Endodermal cell (in vitro differentiated cells): ENCODE measurements at regions not wholly inside any gene's neighbourhood (a gene's known extent, or its start where the extent isn't known, plus 50 kb on each side); places are given as distances from the start of the nearest gene placed in this dataset.

Experiments
- DNase-seq: peaks from one replicate; pipeline ENCODE4 v3.0.0-alpha.2; 2017
- H3K27ac ChIP-seq: 2 replicates; pipeline ENCODE4 v1.5.1; 2013; ENCODE audit warnings: mild to moderate bottlenecking, low read depth, low read length, moderate library complexity
- H3K27me3 ChIP-seq: 2 replicates; pipeline ENCODE4 v1.6.1; 2013; ENCODE audit warnings: mild to moderate bottlenecking, low read length, moderate library complexity; ENCODE audit not compliant: insufficient read depth, control insufficient read depth, poor library complexity, severe bottlenecking
- H3K36me3 ChIP-seq: 2 replicates; pipeline ENCODE4 v1.7.0; 2013; ENCODE audit warnings: mild to moderate bottlenecking, low read length, moderate library complexity; ENCODE audit not compliant: control insufficient read depth, insufficient read depth
- H3K4me1 ChIP-seq: one replicate; pipeline ENCODE4 v1.7.0; 2013; ENCODE audit warnings: low read length; ENCODE audit not compliant: control insufficient read depth, insufficient read depth
- H3K4me3 ChIP-seq: 2 replicates; pipeline ENCODE4 v1.5.1; 2013; ENCODE audit warnings: mild to moderate bottlenecking, low read length, moderate library complexity
- H3K9ac ChIP-seq: 2 replicates; pipeline ENCODE4 v1.6.1; 2013; ENCODE audit warnings: mild to moderate bottlenecking, low read length, moderate library complexity; ENCODE audit not compliant: poor library complexity, severe bottlenecking; ENCODE audit errors: extremely low read depth
- H3K9me3 ChIP-seq: 2 replicates; pipeline ENCODE4 v1.6.1; 2013; ENCODE audit warnings: mild to moderate bottlenecking, low read length, moderate library complexity; ENCODE audit not compliant: control insufficient read depth
- H3K27ac Mint-ChIP-seq: 2 replicates; pipeline ENCODE4 v1.8.0; 2020; ENCODE audit warnings: mixed read lengths
- H3K27me3 Mint-ChIP-seq: 2 replicates; pipeline ENCODE4 v1.8.0; 2021; ENCODE audit warnings: mild to moderate bottlenecking, mixed read lengths; ENCODE audit not compliant: insufficient read depth
- H3K36me3 Mint-ChIP-seq: 2 replicates; pipeline ENCODE4 v1.8.0; 2020; ENCODE audit warnings: low read depth, mixed read lengths
- H3K4me1 Mint-ChIP-seq: 2 replicates; pipeline ENCODE4 v1.8.0; 2020; ENCODE audit warnings: mixed read lengths
- H3K4me3 Mint-ChIP-seq: 2 replicates; pipeline ENCODE4 v1.8.0; 2020; ENCODE audit warnings: mild to moderate bottlenecking, moderate library complexity, mixed read lengths
- H3K9me3 Mint-ChIP-seq: 2 replicates; pipeline ENCODE4 v1.8.0; 2020; ENCODE audit warnings: mild to moderate bottlenecking, mixed read lengths
- WGBS, 2 experiments: methylation state at CpG; one replicate each; pipeline versions ENCODE4 v1.1.5 to v1.1.7; 2013; ENCODE audit warnings: missing lambda C conversion rate in 2 of 2, mixed read lengths in 1 of 2; ENCODE audit not compliant: insufficient coverage in 1 of 2, insufficient read length in 1 of 2; 5-methylcytosine and 5-hydroxymethylcytosine counted together
- TF ChIP-seq, protein P1 (sequence below): fragments of 200-600 bp; sonication (generic); conservative IDR thresholded peaks from 2 replicates; pipeline ENCODE4 v1.5.0; 2021; ENCODE audit warnings: antibody characterized with exemption, mild to moderate bottlenecking

GRCh38 chr3:127056976-127057375, 74.1 kb downstream of the PLXNA1 start:
- no peaks in the 10 kb centered on the region for H3K36me3 ChIP-seq
- no peaks in the 10 kb centered on the region for H3K27me3 ChIP-seq
- no peak overlapping the region for H3K4me3 ChIP-seq
- WGBS, 2 experiments, result 84 to 100% methylated on average over 2 of the region's 2 CpGs
- H3K27ac ChIP-seq, result no peak overlapping the region
- DNase-seq, result no peak
- H3K9ac ChIP-seq, result no peak overlapping the region
- Mint-ChIP-seq H3K36me3 (no peaks in the 10 kb centered on the region), H3K27me3 (peaks cover 3% of the 10 kb centered on the region), H3K4me1 (no peaks in the 10 kb centered on the region), H3K27ac (no peak overlapping the region), H3K4me3 (no peak overlapping the region), H3K9me3 (peaks cover 18% of the 10 kb centered on the region)
- no peaks in the 10 kb centered on the region for H3K4me1 ChIP-seq
- TF ChIP-seq, protein P1, sequence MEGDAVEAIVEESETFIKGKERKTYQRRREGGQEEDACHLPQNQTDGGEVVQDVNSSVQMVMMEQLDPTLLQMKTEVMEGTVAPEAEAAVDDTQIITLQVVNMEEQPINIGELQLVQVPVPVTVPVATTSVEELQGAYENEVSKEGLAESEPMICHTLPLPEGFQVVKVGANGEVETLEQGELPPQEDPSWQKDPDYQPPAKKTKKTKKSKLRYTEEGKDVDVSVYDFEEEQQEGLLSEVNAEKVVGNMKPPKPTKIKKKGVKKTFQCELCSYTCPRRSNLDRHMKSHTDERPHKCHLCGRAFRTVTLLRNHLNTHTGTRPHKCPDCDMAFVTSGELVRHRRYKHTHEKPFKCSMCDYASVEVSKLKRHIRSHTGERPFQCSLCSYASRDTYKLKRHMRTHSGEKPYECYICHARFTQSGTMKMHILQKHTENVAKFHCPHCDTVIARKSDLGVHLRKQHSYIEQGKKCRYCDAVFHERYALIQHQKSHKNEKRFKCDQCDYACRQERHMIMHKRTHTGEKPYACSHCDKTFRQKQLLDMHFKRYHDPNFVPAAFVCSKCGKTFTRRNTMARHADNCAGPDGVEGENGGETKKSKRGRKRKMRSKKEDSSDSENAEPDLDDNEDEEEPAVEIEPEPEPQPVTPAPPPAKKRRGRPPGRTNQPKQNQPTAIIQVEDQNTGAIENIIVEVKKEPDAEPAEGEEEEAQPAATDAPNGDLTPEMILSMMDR, result no peak
- H3K9me3 ChIP-seq, result peaks cover 5% of the 10 kb centered on the region

DNA sequence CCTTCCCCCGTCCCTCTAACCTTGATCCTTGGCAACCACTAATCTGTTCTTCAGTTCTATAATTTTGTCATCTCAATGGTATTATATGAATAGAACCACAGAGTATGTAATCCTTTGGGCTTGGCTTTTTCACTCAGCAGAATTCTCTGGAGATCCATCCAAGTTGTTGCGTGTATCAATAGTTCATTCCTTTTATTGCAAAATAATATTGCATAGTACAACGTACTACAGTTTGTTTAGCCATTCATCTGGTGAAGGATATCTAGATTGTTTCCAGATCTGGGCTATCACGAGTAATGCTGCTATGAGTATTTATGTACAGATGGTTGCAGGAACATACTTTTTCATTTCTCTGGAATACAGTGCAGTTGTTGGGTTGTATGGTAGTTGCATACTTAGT, 76.2 kb downstream of the PLXNA1 start:
- no peak overlapping the region for H3K27ac Mint-ChIP-seq
- Histone ChIP-seq H3K4me1 (no peaks in the 10 kb centered on the region), H3K36me3 (no peaks in the 10 kb centered on the region), H3K27me3 (no peaks in the 10 kb centered on the region), H3K27ac (no peak overlapping the region), H3K4me3 (no peak overlapping the region), H3K9ac (no peak overlapping the region), H3K9me3 (peaks cover 5% of the 10 kb centered on the region)
- no peak overlapping the region for H3K4me3 Mint-ChIP-seq
- WGBS, 2 experiments, result 86 to 90% methylated on average over 2 to 4 of the region's 4 CpGs
- peaks cover 18% of the 10 kb centered on the region for H3K9me3 Mint-ChIP-seq
- no peak for DNase-seq
- peaks cover 3% of the 10 kb centered on the region for H3K27me3 Mint-ChIP-seq
- no peaks in the 10 kb centered on the region for H3K4me1 Mint-ChIP-seq
- H3K36me3 Mint-ChIP-seq, result no peaks in the 10 kb centered on the region
- TF ChIP-seq, protein P1, result no peak

DNA sequence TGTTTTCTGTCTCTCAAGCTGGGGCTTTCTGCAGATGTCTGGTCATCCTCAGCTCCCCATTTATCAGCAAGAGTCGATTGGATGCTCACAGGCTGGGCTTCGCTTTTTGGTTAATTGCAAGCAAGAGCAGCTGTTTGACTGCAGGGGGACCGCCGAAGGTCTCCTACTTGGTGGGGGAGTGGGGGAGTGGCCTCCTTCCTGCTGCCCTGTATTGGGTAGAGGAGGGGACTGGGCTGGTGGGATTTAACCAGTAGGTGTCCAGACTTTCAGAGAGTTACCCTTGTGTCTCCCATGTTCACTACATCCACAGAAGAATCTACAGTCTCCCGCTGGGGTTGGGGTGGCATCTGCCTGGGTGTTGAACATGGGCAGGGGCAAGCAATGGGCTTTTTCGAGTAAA, 78.7 kb downstream of the PLXNA1 start:
- DNase-seq, result peak; percentile 78
- Mint-ChIP-seq H3K9me3 (peaks cover 9% of the 10 kb centered on the region), H3K4me1 (no peaks in the 10 kb centered on the region), H3K4me3 (no peak overlapping the region), H3K36me3 (no peaks in the 10 kb centered on the region), H3K27ac (no peak overlapping the region), H3K27me3 (peaks cover 3% of the 10 kb centered on the region)
- 64 to 73% methylated on average over 4 to 6 of the region's 6 CpGs for WGBS, 2 experiments
- Histone ChIP-seq H3K4me1 (no peaks in the 10 kb centered on the region), H3K9me3 (peaks cover 5% of the 10 kb centered on the region), H3K27ac (no peak overlapping the region), H3K4me3 (no peak overlapping the region), H3K36me3 (no peaks in the 10 kb centered on the region), H3K9ac (no peak overlapping the region), H3K27me3 (no peaks in the 10 kb centered on the region)
- TF ChIP-seq, protein P1, result peak; percentile 29
